Stimulated activated naive B cell treated with anti-CD40 and anti-IgM and Interleukin-4, amounts not matched to agents 10 μg/mL and 1 μg/mL and 100 μg/mL, for 72 hours (primary cell): ENCODE measurements at regions not wholly inside any gene's neighbourhood (a gene's known extent, or its start where the extent isn't known, plus 50 kb on each side); places are given as distances from the start of the nearest gene placed in this dataset.

Experiments
- ATAC-seq, 2 donors: fragments of 150-1000 bp; cut with Tn5 transposase; replicated peaks; 2 replicates each; pipeline ENCODE4 v1.10.0; 2021; ENCODE audit warnings: moderate library complexity in 1 of 2
- DNase-seq: peaks from one replicate; pipeline ENCODE4 v3.0.0; 2021
- H3K27ac Mint-ChIP-seq: one replicate; pipeline ENCODE4 v1.8.0; 2022; ENCODE audit warnings: mild to moderate bottlenecking, mixed read lengths
- H3K27me3 Mint-ChIP-seq, 2 donors: one replicate each; pipeline ENCODE4 v1.8.0; 2022; ENCODE audit warnings: mixed read lengths in 2 of 2
- H3K36me3 Mint-ChIP-seq, 2 donors: one replicate each; pipeline ENCODE4 v1.8.0; 2022; ENCODE audit warnings: mixed read lengths in 2 of 2, mild to moderate bottlenecking in 1 of 2
- H3K4me1 Mint-ChIP-seq, 2 donors: one replicate each; pipeline ENCODE4 v1.8.0; 2022; ENCODE audit warnings: mixed read lengths in 2 of 2, mild to moderate bottlenecking in 1 of 2
- H3K4me3 Mint-ChIP-seq, 2 donors: one replicate each; pipeline ENCODE4 v1.8.0; 2022; ENCODE audit warnings: mild to moderate bottlenecking in 2 of 2, mixed read lengths in 2 of 2, moderate library complexity in 1 of 2
- H3K9me3 Mint-ChIP-seq, 2 donors: one replicate each; pipeline ENCODE4 v1.8.0; 2022; ENCODE audit warnings: mixed read lengths in 2 of 2, mild to moderate bottlenecking in 1 of 2

DNA sequence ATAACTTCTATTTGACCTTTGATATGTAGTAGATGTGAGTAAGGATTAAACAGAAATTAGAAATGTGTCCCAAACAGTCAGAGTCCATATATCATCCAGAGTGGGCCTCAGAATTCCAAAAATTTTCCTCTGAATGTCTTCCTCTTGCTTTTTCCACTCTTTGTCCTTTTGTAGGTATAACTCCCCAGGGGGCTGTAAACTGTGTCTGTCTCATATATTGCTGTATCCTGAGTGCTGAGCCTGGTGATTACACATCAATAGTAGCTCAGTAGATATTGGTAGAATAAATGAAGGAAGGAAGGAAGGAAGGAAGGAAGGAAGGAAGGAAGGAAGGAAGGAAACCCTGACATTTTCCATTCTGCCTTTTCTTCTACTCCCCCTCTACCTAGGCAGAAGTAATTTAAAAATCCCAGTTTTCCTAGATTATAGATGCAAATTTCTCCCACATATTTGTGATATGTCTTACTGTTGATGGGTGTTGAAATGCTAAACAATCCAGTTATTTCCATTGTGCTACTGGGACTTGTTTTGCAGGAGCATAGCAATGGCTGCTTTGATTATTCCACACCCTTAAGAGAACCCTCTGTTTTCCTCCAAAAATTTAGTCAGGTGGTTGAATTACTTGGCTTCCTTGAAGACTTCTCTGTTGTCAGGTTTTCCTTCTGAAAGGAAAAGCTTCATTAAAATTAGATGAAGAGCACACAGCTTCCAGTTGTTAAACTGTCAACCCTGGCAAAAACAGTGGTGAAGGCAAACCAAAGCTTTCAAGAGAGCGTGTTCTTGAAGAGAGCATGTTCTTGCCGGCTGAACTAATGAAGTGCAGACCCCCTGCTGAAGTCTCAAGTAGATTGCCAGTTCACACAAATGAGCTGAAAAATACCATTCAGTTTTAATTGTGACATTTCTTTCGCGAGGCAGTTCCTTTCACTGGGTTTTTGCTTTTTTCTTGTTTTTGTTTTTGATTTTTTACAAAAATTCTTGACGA lies 147.8 kb downstream of the KCNE4 start:
- H3K36me3 Mint-ChIP-seq = no peaks in the 10 kb centered on the region
- ATAC-seq = no peak
- H3K4me3 Mint-ChIP-seq = no peak overlapping the region
- no peak overlapping the region for H3K27ac Mint-ChIP-seq
- no peaks in the 10 kb centered on the region for H3K27me3 Mint-ChIP-seq
- DNase-seq = no peak
- peaks cover 0 to 3% of the 10 kb centered on the region in 2 donors for H3K9me3 Mint-ChIP-seq
- H3K4me1 Mint-ChIP-seq = no peaks in the 10 kb centered on the region

DNA sequence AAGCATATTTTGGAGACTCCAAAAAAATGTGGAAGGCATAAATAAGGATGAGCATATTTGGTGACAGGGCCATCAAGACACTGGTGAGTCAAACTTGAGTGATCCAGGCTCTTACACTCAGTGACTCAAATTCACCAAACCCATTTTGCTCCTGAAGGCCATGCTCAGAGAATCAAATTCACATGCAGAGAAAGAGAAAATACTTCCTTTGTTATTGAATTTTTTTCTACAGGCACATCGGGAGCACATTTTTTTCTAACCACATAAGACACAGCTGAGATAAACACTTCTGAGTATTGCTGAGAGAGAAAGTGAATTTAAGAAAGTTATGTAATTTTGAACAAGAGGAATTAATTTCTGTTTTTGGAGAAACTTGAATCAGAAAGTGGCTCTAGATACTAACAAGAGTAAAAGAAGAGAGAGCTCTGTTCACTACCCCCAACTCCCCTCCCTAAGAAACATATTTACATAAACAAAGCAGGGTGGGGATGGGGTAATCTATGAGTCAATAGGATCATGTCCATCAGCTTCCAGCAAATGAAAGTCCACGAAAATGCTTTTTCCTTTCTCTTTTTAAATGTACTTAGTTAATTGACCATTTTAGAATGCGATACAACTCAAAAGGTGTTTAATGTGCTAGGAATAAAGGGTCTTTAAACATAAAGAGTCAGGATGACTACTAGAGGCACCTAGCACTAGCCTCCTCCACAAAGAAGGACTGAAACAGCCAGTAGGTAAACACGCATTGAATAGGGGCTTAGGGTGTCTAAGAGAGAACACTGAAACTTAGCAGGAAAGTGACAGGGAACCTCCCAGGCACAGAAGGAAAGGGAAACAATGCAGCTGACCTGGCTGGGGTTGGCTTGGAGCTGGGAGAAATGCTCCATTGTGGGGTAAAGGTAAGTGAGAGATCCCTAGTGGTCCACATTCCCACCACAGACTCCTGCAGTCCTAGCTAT lies 152.3 kb downstream of the KCNE4 start:
- peaks cover 6 to 7% of the 10 kb centered on the region in 2 donors for H3K9me3 Mint-ChIP-seq

DNA sequence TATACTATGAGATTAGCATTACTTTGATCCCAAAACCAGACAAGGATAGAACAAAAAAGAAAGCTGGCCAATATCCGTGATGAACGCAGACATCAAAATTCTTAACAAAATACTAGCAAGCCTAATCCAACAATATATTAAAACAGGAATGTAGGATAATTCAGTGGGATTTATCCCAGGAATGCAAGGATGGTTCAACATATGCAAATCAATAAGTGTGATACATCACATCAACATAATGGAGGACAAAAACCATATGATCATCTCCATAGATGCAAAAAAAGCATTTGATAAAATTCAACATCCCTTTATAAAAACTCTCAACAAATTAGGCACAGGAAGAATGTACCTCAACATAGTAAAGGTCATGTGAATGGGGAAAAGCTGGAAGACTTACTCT lies 158.5 kb downstream of the KCNE4 start:
- H3K4me3 Mint-ChIP-seq = no peak overlapping the region
- no peak overlapping the region for H3K27ac Mint-ChIP-seq
- no peaks in the 10 kb centered on the region for H3K4me1 Mint-ChIP-seq
- H3K27me3 Mint-ChIP-seq = no peaks in the 10 kb centered on the region
- no peak for ATAC-seq
- no peak for DNase-seq
- no peaks in the 10 kb centered on the region for H3K36me3 Mint-ChIP-seq
- peaks cover 13% of the 10 kb centered on the region in 2 donors for H3K9me3 Mint-ChIP-seq

More for the DNA sequence above, 152.3 kb downstream of the KCNE4 start:
- no peaks in the 10 kb centered on the region for H3K36me3 Mint-ChIP-seq
- H3K27ac Mint-ChIP-seq = no peak overlapping the region
- DNase-seq = no peak
- no peaks in the 10 kb centered on the region for H3K27me3 Mint-ChIP-seq
- no peak for ATAC-seq
- H3K4me1 Mint-ChIP-seq = no peaks in the 10 kb centered on the region
- no peak overlapping the region for H3K4me3 Mint-ChIP-seq

DNA sequence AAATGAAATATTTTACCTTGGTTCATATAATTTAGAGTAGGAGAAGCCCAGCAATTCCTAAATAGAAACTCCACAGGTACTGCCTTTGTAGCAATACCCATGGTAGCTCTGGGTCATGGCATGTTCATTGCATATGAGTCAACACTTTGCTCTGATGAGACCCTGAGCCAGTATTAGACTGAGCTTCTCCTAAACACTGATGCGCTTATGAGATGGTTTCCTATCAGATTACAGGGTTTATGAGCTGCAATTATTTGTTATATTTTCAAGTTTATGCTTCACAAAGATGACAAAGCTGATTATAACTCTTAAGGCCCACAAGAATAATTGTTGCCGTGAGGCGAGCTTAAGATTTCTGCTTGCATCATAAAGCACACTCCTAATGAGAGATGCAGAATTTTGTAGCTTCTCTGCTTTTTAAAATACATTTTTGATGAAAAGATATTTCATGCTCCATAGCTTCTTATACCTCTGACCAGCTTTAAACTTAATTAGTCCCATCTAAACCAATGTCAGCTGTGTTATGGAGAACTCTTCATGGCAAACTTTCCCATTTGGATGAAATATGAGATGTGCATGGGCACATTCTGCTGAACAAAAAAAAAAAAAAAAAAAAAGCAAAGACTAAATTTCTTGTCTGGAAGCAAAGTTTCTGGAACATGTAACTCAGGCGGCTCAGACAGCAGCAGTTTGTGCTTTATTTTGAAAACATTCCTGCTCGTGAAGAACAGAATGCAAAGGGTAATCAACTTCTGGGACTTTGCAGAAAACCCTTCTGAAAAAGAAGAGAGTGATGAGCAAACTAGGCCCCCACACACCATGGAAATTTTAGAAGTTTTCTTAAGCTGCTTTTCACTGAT lies 162.6 kb downstream of the KCNE4 start:
- DNase-seq = no peak
- no peak for ATAC-seq

DNA sequence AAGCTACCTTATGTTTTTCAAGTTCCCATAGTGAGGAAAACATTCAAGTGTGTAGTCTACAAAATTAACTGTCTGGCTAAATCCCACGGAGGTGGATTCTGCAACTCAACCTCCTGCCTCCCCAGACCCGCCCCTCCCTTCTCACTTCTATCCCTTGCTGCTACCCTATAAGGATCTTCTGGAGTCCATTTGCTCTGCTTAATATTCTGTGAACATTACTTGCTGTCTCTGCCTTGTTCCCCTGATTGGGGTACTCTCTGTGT lies 163.2 kb downstream of the KCNE4 start:
- Mint-ChIP-seq H3K27ac (no peak overlapping the region), H3K4me1 (no peaks in the 10 kb centered on the region), H3K27me3 (peaks cover 4% of the 10 kb centered on the region in 2 donors), H3K4me3 (no peak overlapping the region), H3K36me3 (no peaks in the 10 kb centered on the region), H3K9me3 (peaks cover 4 to 6% of the 10 kb centered on the region in 2 donors)
- ATAC-seq (no peak), DNase-seq (no peak)

More for the DNA sequence above, 162.6 kb downstream of the KCNE4 start:
- Mint-ChIP-seq H3K27me3 (peaks cover 0 to 4% of the 10 kb centered on the region in 2 donors), H3K36me3 (no peaks in the 10 kb centered on the region), H3K9me3 (peaks cover 6 to 7% of the 10 kb centered on the region in 2 donors), H3K4me1 (no peaks in the 10 kb centered on the region), H3K4me3 (no peak overlapping the region), H3K27ac (no peak overlapping the region)

DNA sequence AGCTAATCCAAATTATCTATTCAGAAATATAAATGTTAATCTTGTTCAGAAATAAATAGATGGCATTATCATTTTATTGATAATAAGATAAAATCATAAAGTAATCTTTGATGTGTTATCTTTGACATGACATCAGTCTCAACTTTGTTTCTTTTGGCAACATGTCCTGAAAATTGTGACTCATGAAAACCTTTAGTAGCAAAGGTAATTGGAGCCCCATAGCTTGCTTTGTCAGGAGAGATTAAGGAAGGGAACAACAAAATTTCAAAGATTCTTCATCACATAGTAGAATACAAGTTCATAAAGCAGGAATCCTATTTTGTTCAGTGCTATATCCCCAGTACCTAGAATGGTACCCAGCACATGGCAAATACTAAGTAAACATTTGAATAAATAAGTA lies 165.4 kb downstream of the KCNE4 start:
- no peaks in the 10 kb centered on the region for H3K4me1 Mint-ChIP-seq
- H3K4me3 Mint-ChIP-seq = no peak overlapping the region
- H3K36me3 Mint-ChIP-seq = no peaks in the 10 kb centered on the region
- peaks cover 4% of the 10 kb centered on the region in 2 donors for H3K27me3 Mint-ChIP-seq
- DNase-seq (no peak), ATAC-seq (no peak)
- H3K9me3 Mint-ChIP-seq = peaks cover 3 to 4% of the 10 kb centered on the region in 2 donors
- no peak overlapping the region for H3K27ac Mint-ChIP-seq

DNA sequence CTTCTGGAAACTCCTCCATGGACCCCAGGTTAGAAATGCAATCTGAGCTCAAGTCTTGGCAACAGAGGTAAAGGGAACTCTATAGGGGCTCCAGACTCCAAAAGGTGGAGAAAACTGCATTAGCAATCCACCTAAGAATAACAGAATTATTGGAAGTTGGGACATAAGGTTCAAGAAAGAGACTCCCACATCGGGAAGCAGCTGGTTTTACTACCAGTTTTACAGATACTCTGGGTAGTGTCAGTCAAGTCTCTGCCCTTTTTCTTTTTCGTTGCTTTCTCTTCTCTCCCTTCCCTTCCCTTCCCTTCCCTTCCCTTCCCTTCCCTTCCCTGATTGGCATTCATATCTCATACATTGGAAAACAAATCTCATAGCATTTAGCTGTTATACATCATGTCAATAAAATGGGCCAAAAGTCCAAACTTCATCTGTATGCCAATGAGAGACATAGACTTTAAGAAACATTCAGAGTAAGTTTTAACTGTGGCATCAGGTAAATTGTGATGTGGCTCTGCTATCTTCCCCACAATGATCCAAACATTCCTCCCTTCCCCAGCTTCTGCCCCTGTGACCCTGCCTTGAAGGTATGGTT lies 166.7 kb downstream of the KCNE4 start:
- no peaks in the 10 kb centered on the region for H3K36me3 Mint-ChIP-seq
- DNase-seq = no peak
- H3K27me3 Mint-ChIP-seq = peaks cover 4% of the 10 kb centered on the region in 2 donors
- H3K9me3 Mint-ChIP-seq = peaks cover 3 to 4% of the 10 kb centered on the region in 2 donors
- H3K27ac Mint-ChIP-seq = no peak overlapping the region
- no peak for ATAC-seq
- H3K4me3 Mint-ChIP-seq = no peak overlapping the region
- no peaks in the 10 kb centered on the region for H3K4me1 Mint-ChIP-seq

DNA sequence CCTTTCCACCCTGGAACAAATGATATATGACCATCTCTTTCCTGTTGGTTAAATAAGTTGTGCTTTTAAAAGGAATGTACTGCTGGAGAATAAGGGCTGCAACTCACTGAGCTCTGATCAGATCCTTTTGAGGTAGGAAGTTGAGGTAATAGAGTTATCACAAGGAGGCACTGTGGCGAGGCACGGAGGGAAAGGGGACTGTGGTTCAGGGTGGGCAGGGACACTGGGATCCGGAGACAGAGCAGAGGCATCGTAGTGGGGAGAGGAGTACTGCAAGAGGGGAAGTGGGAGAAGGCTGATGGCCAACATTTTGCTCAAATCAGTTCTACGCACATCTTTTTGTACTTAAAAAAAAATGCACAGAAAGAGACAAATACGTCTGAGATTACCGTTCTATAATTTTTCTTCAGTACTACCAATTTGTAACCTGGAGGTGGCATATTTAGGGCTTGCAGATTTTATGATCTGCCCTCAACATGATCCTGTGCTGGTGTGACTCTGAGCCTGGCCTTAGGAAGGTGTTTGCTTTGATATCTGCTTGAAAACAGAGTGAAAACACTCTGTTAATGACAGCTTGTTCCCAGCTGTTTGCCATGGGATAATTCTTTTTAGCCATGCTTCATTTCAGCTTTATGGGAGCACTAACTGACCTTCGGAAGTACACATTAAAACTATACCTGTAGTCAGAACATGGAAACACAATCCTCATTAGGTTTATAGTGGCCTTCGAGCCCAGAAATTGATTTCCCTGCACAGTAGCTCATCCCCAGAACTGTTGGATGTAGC lies 168.1 kb downstream of the KCNE4 start:
- Mint-ChIP-seq H3K4me1 (no peaks in the 10 kb centered on the region), H3K27ac (no peak overlapping the region), H3K4me3 (no peak overlapping the region), H3K36me3 (no peaks in the 10 kb centered on the region), H3K9me3 (peaks cover 1 to 3% of the 10 kb centered on the region in 2 donors), H3K27me3 (peaks cover 4% of the 10 kb centered on the region in 2 donors)
- no peak for DNase-seq
- no peak for ATAC-seq

DNA sequence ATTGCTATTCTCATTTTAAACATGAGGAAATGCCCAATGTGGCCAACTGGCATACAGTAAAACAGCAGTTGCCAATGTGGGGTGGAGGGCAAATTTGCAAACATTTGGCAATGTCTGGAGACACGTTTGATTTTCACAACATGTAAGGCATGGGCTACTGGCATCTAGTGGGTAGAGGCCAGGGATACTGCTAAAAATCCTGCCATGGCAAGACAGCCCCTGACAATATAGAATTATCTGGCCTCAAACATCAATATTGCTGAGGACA lies 168.6 kb downstream of the KCNE4 start:
- no peak overlapping the region for H3K27ac Mint-ChIP-seq
- peaks cover 4% of the 10 kb centered on the region in 2 donors for H3K27me3 Mint-ChIP-seq
- DNase-seq (no peak), ATAC-seq (no peak)
- peaks cover 1 to 3% of the 10 kb centered on the region in 2 donors for H3K9me3 Mint-ChIP-seq
- no peaks in the 10 kb centered on the region for H3K4me1 Mint-ChIP-seq
- H3K36me3 Mint-ChIP-seq = no peaks in the 10 kb centered on the region
- no peak overlapping the region for H3K4me3 Mint-ChIP-seq

DNA sequence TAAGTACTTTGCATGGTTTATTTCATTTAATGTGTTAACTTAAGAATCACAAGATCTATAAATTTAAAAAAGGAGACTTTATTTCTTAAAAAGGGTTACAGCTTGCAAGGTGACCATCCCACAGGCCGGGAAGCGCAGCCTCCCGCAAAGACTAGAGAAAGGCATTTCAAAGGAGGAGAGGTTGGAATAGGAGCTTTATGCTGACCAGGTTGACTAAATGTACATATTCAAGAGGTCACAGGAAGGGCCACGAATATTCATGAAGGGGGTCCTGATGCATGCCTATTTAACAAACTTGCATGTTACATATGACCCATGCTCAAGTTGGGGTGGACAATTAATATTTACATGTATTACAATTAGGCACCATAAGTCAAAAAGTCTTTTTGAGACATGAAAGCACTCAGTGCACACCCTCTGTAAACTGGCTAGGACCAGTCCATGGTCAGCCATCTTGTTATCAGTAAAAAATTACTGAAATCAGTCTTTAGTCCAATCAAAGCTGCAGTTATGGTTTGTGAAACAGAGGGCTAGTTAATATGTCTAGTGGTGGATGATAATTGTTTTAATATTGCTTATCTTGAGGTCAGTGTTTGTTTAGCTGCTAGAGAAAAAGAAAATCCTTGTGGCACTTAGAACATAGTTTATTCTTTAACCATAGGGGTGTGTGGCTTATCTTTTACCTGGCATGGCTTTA lies 169.3 kb downstream of the KCNE4 start:
- no peaks in the 10 kb centered on the region for H3K4me1 Mint-ChIP-seq
- no peaks in the 10 kb centered on the region for H3K36me3 Mint-ChIP-seq
- peaks cover 4% of the 10 kb centered on the region in 2 donors for H3K27me3 Mint-ChIP-seq
- no peak overlapping the region for H3K4me3 Mint-ChIP-seq
- peaks cover 1 to 3% of the 10 kb centered on the region in 2 donors for H3K9me3 Mint-ChIP-seq
- no peak overlapping the region for H3K27ac Mint-ChIP-seq
- DNase-seq (no peak), ATAC-seq (no peak)

DNA sequence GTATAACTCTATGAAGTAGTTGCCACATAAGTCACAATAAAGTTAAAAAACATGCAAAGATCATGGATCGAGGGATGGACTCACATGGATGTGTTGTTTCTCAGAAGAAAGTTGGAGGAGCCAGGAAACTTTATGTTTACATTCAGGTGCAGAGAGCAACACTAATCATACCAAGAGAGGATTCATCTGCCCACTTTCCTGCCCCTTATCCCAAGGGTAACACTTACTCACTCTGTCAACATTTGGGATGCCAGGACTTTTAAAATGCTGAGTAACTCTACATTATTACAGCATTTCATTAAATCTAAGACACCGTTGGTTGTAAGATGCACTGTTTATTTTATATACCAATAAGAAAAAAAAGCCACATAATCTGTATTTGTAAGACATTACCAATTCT lies 170.4 kb downstream of the KCNE4 start:
- peaks cover 1 to 3% of the 10 kb centered on the region in 2 donors for H3K9me3 Mint-ChIP-seq
- ATAC-seq (no peak), DNase-seq (no peak)
- H3K27me3 Mint-ChIP-seq = peaks cover 4% of the 10 kb centered on the region in 2 donors
- H3K4me1 Mint-ChIP-seq = no peaks in the 10 kb centered on the region
- H3K4me3 Mint-ChIP-seq = no peak overlapping the region
- H3K27ac Mint-ChIP-seq = no peak overlapping the region
- no peaks in the 10 kb centered on the region for H3K36me3 Mint-ChIP-seq

DNA sequence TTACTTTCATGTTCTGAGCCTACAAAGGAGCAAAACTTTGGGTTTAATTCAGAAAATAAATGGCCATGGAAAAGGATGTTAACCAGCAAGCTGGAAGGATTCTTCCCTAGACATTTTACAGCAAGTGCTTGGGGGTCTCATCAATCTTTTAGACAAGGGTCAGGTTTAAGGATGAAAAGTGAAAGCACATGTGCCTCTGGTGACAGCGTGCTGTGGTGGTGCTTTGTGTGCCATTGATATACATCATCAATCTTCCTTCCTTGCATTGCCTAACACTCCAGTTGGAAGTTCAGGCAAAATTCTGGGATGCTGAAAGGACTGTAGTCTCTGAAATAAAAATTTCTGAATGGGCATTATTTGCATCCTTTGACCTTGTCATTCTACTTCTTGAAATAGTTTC lies 171.2 kb downstream of the KCNE4 start:
- H3K4me3 Mint-ChIP-seq = no peak overlapping the region
- no peaks in the 10 kb centered on the region for H3K36me3 Mint-ChIP-seq
- peaks cover 4% of the 10 kb centered on the region in 2 donors for H3K27me3 Mint-ChIP-seq
- DNase-seq (no peak), ATAC-seq (no peak)
- no peak overlapping the region for H3K27ac Mint-ChIP-seq
- H3K9me3 Mint-ChIP-seq = peaks cover 1 to 3% of the 10 kb centered on the region in 2 donors
- H3K4me1 Mint-ChIP-seq = no peaks in the 10 kb centered on the region

DNA sequence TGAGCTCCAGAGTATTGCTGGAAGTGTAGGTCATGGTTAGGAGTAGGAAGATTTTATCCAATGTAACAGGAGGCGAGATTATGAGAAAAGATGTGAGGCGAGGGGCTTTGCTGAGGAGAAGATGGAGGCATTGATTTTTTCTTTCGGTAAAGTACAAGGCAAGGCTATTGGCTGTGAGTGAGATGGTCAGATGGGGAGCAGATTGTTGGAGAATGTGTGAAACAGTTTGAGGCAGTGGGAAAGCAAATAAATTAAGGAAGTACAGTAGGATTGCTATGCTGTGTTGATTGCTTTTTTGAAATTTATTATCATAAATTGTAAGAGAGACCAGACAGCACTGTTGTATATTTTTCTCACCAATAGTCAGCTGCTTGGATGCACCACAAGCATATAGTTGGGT lies 173.3 kb downstream of the KCNE4 start:
- DNase-seq = no peak
- Mint-ChIP-seq H3K4me1 (no peaks in the 10 kb centered on the region), H3K27ac (no peak overlapping the region), H3K9me3 (no peaks in the 10 kb centered on the region), H3K36me3 (no peaks in the 10 kb centered on the region), H3K27me3 (no peaks in the 10 kb centered on the region), H3K4me3 (no peak overlapping the region)
- no peak for ATAC-seq
